ENCODE measurements at regions not wholly inside any gene's neighbourhood (a gene's known extent, or its start where the extent isn't known, plus 50 kb on each side); places are given as distances from the start of the nearest gene placed in this dataset.

- ChIA-PET POLR2A (no interaction called here), CTCF (interaction anchor here (1.1 kb wide), 1 partner anchor 9 kb away, joined by 4 read pairs; no protein-coding TSS in a partner anchor)
- Histone ChIP-seq H3K36me3 (ENCODE audit: control insufficient read depth, insufficient read depth, low read length) (no peaks in the 10 kb centered on the region), H3K27me3 (replicated peaks; ENCODE audit: control insufficient read depth, insufficient read depth, low read length) (no peaks in the 10 kb centered on the region; the same call in 1 of the 2 replicates), H3K9me3 (no peaks in the 10 kb centered on the region), H3K4me1 (no peaks in the 10 kb centered on the region), H3K4me3 (ENCODE audit: low read depth, low read length) (no peak overlapping the region)
- no peak for TF ChIP-seq CTCF (IDR thresholded peaks at IDR 0.05; ENCODE audit: insufficient read depth in 1 of 2, low read depth in 1 of 2, low read length in 1 of 2, severe bottlenecking in 1 of 2, unreplicated experiment in 1 of 2)
- H3K4me3 Mint-ChIP-seq (ENCODE audit: unreplicated experiment), result no peak overlapping the region
- no peaks in the 10 kb centered on the region for H3K9me3 Mint-ChIP-seq (ENCODE audit: unreplicated experiment)
- H3K27me3 Mint-ChIP-seq (ENCODE audit: insufficient read depth, unreplicated experiment), result peaks cover 10% of the 10 kb centered on the region
- H3K4me1 Mint-ChIP-seq (ENCODE audit: low read depth, unreplicated experiment), result no peaks in the 10 kb centered on the region
- H3K36me3 Mint-ChIP-seq (ENCODE audit: insufficient read depth, unreplicated experiment), result no peaks in the 10 kb centered on the region
- intact Hi-C loops (cut with micrococcal nuclease; ENCODE audit: unreplicated experiment), result no loop called here
- H3K27ac Mint-ChIP-seq (ENCODE audit: unreplicated experiment), result no peak overlapping the region
- BruUV-seq (replicated peaks), result no TSS peak
- no peak for DNase-seq
These were observed 134.0 kb downstream of the MIS18A start for GRCh38 chr21:32144851-32145250.

- H3K27me3 ChIP-seq (replicated peaks; ENCODE audit: control insufficient read depth, insufficient read depth, low read length), result no peaks in the 10 kb centered on the region; the same call in 1 of the 2 replicates
- intact Hi-C loops (cut with micrococcal nuclease; ENCODE audit: unreplicated experiment), result no loop called here
- no peak overlapping the region for H3K4me3 ChIP-seq (ENCODE audit: low read depth, low read length)
- no peaks in the 10 kb centered on the region for H3K36me3 ChIP-seq (ENCODE audit: control insufficient read depth, insufficient read depth, low read length)
- ChIA-PET CTCF (no interaction called here), POLR2A (no interaction called here)
- no peaks in the 10 kb centered on the region for H3K4me1 ChIP-seq
- DNase-seq, result no peak
- TF ChIP-seq CTCF (IDR thresholded peaks at IDR 0.05; ENCODE audit: insufficient read depth in 1 of 2, low read depth in 1 of 2, low read length in 1 of 2, severe bottlenecking in 1 of 2, unreplicated experiment in 1 of 2), result no peak
- BruUV-seq (replicated peaks), result no TSS peak
- no peaks in the 10 kb centered on the region for H3K4me1 Mint-ChIP-seq (ENCODE audit: low read depth, unreplicated experiment)
- H3K9me3 Mint-ChIP-seq (ENCODE audit: unreplicated experiment), result no peaks in the 10 kb centered on the region
- H3K27ac Mint-ChIP-seq (ENCODE audit: unreplicated experiment), result no peak overlapping the region
- H3K27me3 Mint-ChIP-seq (ENCODE audit: insufficient read depth, unreplicated experiment), result peaks cover 9% of the 10 kb centered on the region
- no peaks in the 10 kb centered on the region for H3K36me3 Mint-ChIP-seq (ENCODE audit: insufficient read depth, unreplicated experiment)
- H3K9me3 ChIP-seq, result no peaks in the 10 kb centered on the region
- no peak overlapping the region for H3K4me3 Mint-ChIP-seq (ENCODE audit: unreplicated experiment)
These were observed 135.5 kb downstream of the MIS18A start for GRCh38 chr21:32143241-32143939.

GRCh38 chr21:32141318-32141633 is 137.6 kb downstream of the MIS18A start:
- H3K27me3 Mint-ChIP-seq (ENCODE audit: insufficient read depth, unreplicated experiment), result peaks cover 9% of the 10 kb centered on the region
- no peak overlapping the region for H3K4me3 Mint-ChIP-seq (ENCODE audit: unreplicated experiment)
- ChIA-PET CTCF (no interaction called here), POLR2A (no interaction called here)
- BruUV-seq (replicated peaks), result no TSS peak
- no peaks in the 10 kb centered on the region for H3K9me3 Mint-ChIP-seq (ENCODE audit: unreplicated experiment)
- intact Hi-C loops (cut with micrococcal nuclease; ENCODE audit: unreplicated experiment), result no loop called here
- Histone ChIP-seq H3K4me1 (no peaks in the 10 kb centered on the region), H3K36me3 (ENCODE audit: control insufficient read depth, insufficient read depth, low read length) (no peaks in the 10 kb centered on the region), H3K4me3 (ENCODE audit: low read depth, low read length) (no peak overlapping the region), H3K27me3 (replicated peaks; ENCODE audit: control insufficient read depth, insufficient read depth, low read length) (no peaks in the 10 kb centered on the region; the same call in 1 of the 2 replicates), H3K9me3 (0 out of 2 replicates have a peak, but pooled peaks cover 5% of the 10 kb centered on the region)
- DNase-seq, result no peak
- H3K4me1 Mint-ChIP-seq (ENCODE audit: low read depth, unreplicated experiment), result no peaks in the 10 kb centered on the region
- H3K27ac Mint-ChIP-seq (ENCODE audit: unreplicated experiment), result no peak overlapping the region
- no peaks in the 10 kb centered on the region for H3K36me3 Mint-ChIP-seq (ENCODE audit: insufficient read depth, unreplicated experiment)
- no peak for TF ChIP-seq CTCF (IDR thresholded peaks at IDR 0.05; ENCODE audit: insufficient read depth in 1 of 2, low read depth in 1 of 2, low read length in 1 of 2, severe bottlenecking in 1 of 2, unreplicated experiment in 1 of 2)
